ENCODE measurements at regions not wholly inside any gene's neighbourhood (a gene's known extent, or its start where the extent isn't known, plus 50 kb on each side); places are given as distances from the start of the nearest gene placed in this dataset.

GRCh38 chr5:135631391-135631790 lies 52.6 kb upstream of the CXCL14 start (continued):
- TF ChIP-seq EZH2 (IDR thresholded peaks at IDR 0.05; ENCODE audit: low read depth, low read length, severe bottlenecking) (no peak), CREB1 (IDR thresholded peaks at IDR 0.05) (no peak), TAF1 (IDR thresholded peaks at IDR 0.05; ENCODE audit: low read depth, low read length) (no peak), ASH2L (IDR thresholded peaks at IDR 0.05; ENCODE audit: low read length) (no peak)

All from H1 (cell line).